ENCODE measurements at regions not wholly inside any gene's neighbourhood (a gene's known extent, or its start where the extent isn't known, plus 50 kb on each side); places are given as distances from the start of the nearest gene placed in this dataset.

DNA sequence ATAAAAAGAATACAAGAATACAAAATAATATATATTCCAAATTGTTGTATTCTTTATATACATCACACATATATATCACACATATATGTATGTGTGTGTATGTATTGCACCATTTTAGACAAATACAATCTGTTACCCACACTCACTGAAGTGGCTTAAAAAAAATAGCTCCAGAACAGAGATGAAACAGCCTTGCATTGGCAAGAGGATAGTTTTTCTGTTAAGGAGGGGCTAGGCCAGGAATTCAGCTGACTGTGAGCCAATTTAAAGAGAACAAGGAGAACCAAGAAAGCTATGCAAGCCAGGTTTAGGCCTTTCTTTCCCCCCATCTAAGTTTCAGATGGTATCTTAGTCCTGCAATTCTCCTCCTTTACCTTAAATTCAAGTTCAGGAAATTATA, 257.5 kb downstream of the MZT1 start:
- no peaks in the 10 kb centered on the region for H3K36me3 ChIP-seq (ENCODE audit: low read depth)
- no peaks in the 10 kb centered on the region for H3K4me1 ChIP-seq (ENCODE audit: low read depth)
- no peak for DNase-seq
- no peak overlapping the region for H3K4me3 ChIP-seq
- ATAC-seq, result no peak
- H3K9me3 ChIP-seq, result no peaks in the 10 kb centered on the region
- TF ChIP-seq, protein P1, sequence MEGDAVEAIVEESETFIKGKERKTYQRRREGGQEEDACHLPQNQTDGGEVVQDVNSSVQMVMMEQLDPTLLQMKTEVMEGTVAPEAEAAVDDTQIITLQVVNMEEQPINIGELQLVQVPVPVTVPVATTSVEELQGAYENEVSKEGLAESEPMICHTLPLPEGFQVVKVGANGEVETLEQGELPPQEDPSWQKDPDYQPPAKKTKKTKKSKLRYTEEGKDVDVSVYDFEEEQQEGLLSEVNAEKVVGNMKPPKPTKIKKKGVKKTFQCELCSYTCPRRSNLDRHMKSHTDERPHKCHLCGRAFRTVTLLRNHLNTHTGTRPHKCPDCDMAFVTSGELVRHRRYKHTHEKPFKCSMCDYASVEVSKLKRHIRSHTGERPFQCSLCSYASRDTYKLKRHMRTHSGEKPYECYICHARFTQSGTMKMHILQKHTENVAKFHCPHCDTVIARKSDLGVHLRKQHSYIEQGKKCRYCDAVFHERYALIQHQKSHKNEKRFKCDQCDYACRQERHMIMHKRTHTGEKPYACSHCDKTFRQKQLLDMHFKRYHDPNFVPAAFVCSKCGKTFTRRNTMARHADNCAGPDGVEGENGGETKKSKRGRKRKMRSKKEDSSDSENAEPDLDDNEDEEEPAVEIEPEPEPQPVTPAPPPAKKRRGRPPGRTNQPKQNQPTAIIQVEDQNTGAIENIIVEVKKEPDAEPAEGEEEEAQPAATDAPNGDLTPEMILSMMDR (IDR thresholded peaks at IDR 0.05), result no peak
- intact Hi-C loops (cut with DNase I, micrococcal nuclease), result no loop called here

DNA sequence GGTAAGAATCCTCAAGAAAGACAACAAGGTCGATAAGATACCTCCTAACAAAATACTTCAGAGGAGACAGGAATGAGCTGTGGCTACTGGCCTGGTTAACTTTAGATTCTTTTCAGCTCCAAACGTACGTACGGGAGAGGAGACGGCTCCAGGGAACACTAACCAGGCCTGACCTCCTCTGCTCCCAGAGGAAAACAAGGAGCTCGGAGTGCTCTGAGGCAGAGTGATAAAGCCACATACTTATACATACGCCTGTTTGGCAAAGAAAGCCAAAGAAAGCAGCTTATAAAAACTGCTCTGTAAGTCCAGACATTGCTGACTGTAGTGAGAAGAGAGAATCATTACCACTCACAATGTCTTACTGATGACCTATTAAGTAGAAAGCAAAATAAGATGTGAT, 263.9 kb downstream of the MZT1 start:
- no peaks in the 10 kb centered on the region for H3K4me1 ChIP-seq (ENCODE audit: low read depth)
- no peaks in the 10 kb centered on the region for H3K36me3 ChIP-seq (ENCODE audit: low read depth)
- ATAC-seq (peak; percentile 28), DNase-seq (no peak)
- H3K9me3 ChIP-seq, result no peaks in the 10 kb centered on the region
- TF ChIP-seq, protein P1 (IDR thresholded peaks at IDR 0.05), result no peak
- H3K4me3 ChIP-seq, result no peak overlapping the region
- intact Hi-C loops (cut with DNase I, micrococcal nuclease), result no loop called here

DNA sequence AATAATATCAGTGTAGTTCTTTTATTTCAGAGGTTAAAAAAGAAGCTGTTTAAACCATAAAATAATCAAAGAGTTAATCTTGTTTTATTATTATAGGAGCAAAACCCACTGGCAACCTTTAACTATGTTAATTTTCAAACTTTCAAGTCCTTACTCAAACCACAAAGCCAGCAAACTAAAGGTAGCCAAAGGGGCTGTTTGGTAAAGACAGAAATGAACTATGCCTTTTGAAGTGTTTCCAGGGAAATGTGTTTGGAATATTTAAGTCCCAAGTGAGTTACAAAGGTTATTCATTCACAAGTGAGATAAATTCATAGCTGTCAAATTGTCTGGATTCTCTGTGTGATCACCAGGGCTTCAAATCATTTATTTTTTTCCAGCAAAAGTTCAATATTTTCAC, 264.7 kb downstream of the MZT1 start:
- no peak for DNase-seq
- intact Hi-C loops (cut with DNase I, micrococcal nuclease), result no loop called here
- H3K4me3 ChIP-seq, result no peak overlapping the region
- TF ChIP-seq, protein P1 (IDR thresholded peaks at IDR 0.05), result no peak
- H3K36me3 ChIP-seq (ENCODE audit: low read depth), result no peaks in the 10 kb centered on the region
- ATAC-seq, result no peak
- H3K9me3 ChIP-seq, result no peaks in the 10 kb centered on the region
- H3K4me1 ChIP-seq (ENCODE audit: low read depth), result no peaks in the 10 kb centered on the region

DNA sequence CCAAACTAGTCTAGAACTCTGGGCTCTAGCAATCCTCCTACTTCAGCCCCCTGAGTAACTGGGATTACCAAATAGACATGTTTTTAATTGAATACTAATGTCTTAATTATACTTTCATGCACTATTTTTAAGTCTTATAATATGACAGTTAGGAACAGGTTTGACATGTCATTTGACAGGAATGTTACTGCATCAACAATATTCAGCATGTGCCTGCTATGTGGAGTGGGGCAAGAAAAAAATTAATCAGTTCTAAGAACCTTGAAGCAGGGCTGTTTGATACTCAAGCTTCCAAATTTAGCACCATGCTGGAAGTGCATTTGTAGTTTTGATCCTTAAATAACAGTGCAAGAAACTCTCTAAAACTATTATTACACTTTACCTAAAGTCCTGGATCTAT, 265.3 kb downstream of the MZT1 start:
- Histone ChIP-seq H3K4me1 (ENCODE audit: low read depth) (no peaks in the 10 kb centered on the region), H3K4me3 (no peak overlapping the region), H3K9me3 (no peaks in the 10 kb centered on the region), H3K36me3 (ENCODE audit: low read depth) (no peaks in the 10 kb centered on the region)
- ATAC-seq (no peak), DNase-seq (no peak)
- intact Hi-C loops (cut with DNase I, micrococcal nuclease), result no loop called here
- TF ChIP-seq, protein P1 (IDR thresholded peaks at IDR 0.05), result no peak

DNA sequence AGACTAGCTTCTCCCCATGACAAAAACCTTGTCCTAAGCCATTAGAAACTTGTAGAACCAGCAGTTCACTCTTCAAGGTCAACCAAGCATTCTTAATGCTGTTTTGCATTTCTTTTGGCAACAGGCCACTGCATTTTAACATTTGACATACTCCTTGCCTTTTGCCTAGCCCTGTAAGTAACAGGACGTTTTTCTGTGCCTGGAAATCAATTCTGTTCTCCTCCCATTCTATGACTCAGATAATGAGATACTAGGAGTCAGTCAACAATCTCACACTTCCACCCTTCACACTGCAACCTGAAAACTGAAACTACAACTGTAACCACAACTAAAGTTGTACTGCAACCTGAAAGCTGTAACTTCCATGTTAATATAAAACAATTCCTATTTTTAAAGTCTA, 268.7 kb downstream of the MZT1 start:
- DNase-seq (no peak), ATAC-seq (peak; percentile 69)
- no peaks in the 10 kb centered on the region for H3K36me3 ChIP-seq (ENCODE audit: low read depth)
- no peak overlapping the region for H3K4me3 ChIP-seq
- H3K4me1 ChIP-seq (ENCODE audit: low read depth), result no peaks in the 10 kb centered on the region
- intact Hi-C loops (cut with DNase I, micrococcal nuclease), result no loop called here
- TF ChIP-seq, protein P1 (IDR thresholded peaks at IDR 0.05), result no peak
- no peaks in the 10 kb centered on the region for H3K9me3 ChIP-seq

DNA sequence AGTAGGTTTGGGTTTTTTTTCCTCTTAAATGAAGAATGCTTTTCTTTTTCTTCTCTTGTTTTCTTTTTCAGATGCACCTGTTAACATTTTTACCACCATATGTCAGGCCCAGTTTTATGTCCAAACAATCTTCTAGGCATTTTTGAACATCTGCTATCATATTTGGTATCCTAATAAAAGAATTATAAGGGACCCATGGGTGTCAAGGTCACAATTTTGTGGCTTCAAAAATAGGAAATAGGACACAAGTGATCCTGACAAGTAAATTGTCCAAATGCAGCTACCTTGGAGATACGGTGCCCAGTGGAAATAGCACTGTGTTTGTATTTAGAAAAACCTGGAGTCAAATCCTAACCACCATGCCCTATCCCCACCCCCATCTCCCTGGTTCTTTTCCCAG, 270.3 kb downstream of the MZT1 start:
- TF ChIP-seq, protein P1 (IDR thresholded peaks at IDR 0.05), result no peak
- no peaks in the 10 kb centered on the region for H3K36me3 ChIP-seq (ENCODE audit: low read depth)
- H3K9me3 ChIP-seq, result no peaks in the 10 kb centered on the region
- H3K4me3 ChIP-seq, result no peak overlapping the region
- intact Hi-C loops (cut with DNase I, micrococcal nuclease), result no loop called here
- no peaks in the 10 kb centered on the region for H3K4me1 ChIP-seq (ENCODE audit: low read depth)
- DNase-seq, result no peak
- ATAC-seq, result no peak

Measured in mucosa of descending colon (tissue), 3 donors.